Natural killer cell treated with Interleukin-12 subunit alpha and Interleukin-12 subunit beta and Interleukin-15 and Interleukin-18, amount 100 ng/mL, for 72 hours (primary cell): ENCODE measurements at regions not wholly inside any gene's neighbourhood (a gene's known extent, or its start where the extent isn't known, plus 50 kb on each side); places are given as distances from the start of the nearest gene placed in this dataset.

Experiments used
- ATAC-seq, 2 donors: fragments of 150-1000 bp; cut with Tn5 transposase in 1 of 2; sonication (Bioruptor Pico), chemical (Tn5 transposase) in 1 of 2; 2 replicates each; pipeline ENCODE4 v1.10.0; 2021
- DNase-seq: peaks from one replicate; pipeline ENCODE4 v3.0.0; 2022; ENCODE audit warnings: low spot score
- H3K27ac Mint-ChIP-seq, 2 donors: 1 replicate in 1 of 2; 2 replicates in 1 of 2; pipeline ENCODE4 v1.8.0; 2022; ENCODE audit warnings: mixed read lengths in 2 of 2, mild to moderate bottlenecking in 1 of 2, moderate library complexity in 1 of 2
- H3K27me3 Mint-ChIP-seq, 2 donors: 1 replicate in 1 of 2; 2 replicates in 1 of 2; pipeline ENCODE4 v1.8.0; 2022; ENCODE audit warnings: mixed read lengths in 2 of 2
- H3K36me3 Mint-ChIP-seq: one replicate; pipeline ENCODE4 v1.8.0; 2022; ENCODE audit warnings: mixed read lengths
- H3K4me1 Mint-ChIP-seq, 2 donors: 1 replicate in 1 of 2; 2 replicates in 1 of 2; pipeline ENCODE4 v1.8.0; 2022; ENCODE audit warnings: low read depth in 2 of 2, mixed read lengths in 2 of 2, mild to moderate bottlenecking in 1 of 2
- H3K4me3 Mint-ChIP-seq: one replicate; pipeline ENCODE4 v1.8.0; 2022; ENCODE audit warnings: mixed read lengths
- H3K9me3 Mint-ChIP-seq: 2 replicates; pipeline ENCODE4 v1.8.0; 2022; ENCODE audit warnings: mixed read lengths

GRCh38 chr13:76754414-76754813 lies 131.8 kb downstream of the KCTD12 start:
- Mint-ChIP-seq H3K36me3 (no peaks in the 10 kb centered on the region), H3K4me1 (peaks cover 0 to 2% of the 10 kb centered on the region in 2 donors), H3K4me3 (no peak overlapping the region), H3K9me3 (peaks cover 4% of the 10 kb centered on the region), H3K27me3 (peaks cover 7 to 9% of the 10 kb centered on the region in 2 donors), H3K27ac (no peak overlapping the region)
- ATAC-seq = no peak
- DNase-seq = no peak

GRCh38 chr13:76751278-76751677 lies 134.9 kb downstream of the KCTD12 start:
- Mint-ChIP-seq H3K4me3 (no peak overlapping the region), H3K4me1 (peaks cover 0 to 2% of the 10 kb centered on the region in 2 donors), H3K27me3 (peaks cover 11 to 14% of the 10 kb centered on the region in 2 donors), H3K27ac (no peak overlapping the region), H3K9me3 (peaks cover 4% of the 10 kb centered on the region), H3K36me3 (no peaks in the 10 kb centered on the region)
- ATAC-seq (no peak), DNase-seq (no peak)

- no peaks in the 10 kb centered on the region for H3K36me3 Mint-ChIP-seq
- H3K27me3 Mint-ChIP-seq = peaks cover 11 to 18% of the 10 kb centered on the region in 2 donors
- no peak for ATAC-seq
- no peak overlapping the region for H3K4me3 Mint-ChIP-seq
- H3K9me3 Mint-ChIP-seq = peaks cover 4% of the 10 kb centered on the region
- no peak for DNase-seq
- no peak overlapping the region for H3K27ac Mint-ChIP-seq
- peaks cover 7% of the 10 kb centered on the region in 2 donors for H3K4me1 Mint-ChIP-seq
Observed at GRCh38 chr13:76750126-76750525, 136.1 kb downstream of the KCTD12 start.

- Mint-ChIP-seq H3K36me3 (no peaks in the 10 kb centered on the region), H3K4me1 (peaks cover 5 to 8% of the 10 kb centered on the region in 2 donors), H3K4me3 (peak overlapping the region; percentile 12), H3K27me3 (peaks cover 11 to 29% of the 10 kb centered on the region in 2 donors), H3K9me3 (no peaks in the 10 kb centered on the region), H3K27ac (no peak overlapping the region)
- DNase-seq = no peak
- ATAC-seq = peak in 1 of 2 donors; percentile 72
Observed at GRCh38 chr13:76745261-76746200, 140.7 kb downstream of the KCTD12 start.

- Mint-ChIP-seq H3K4me3 (no peak overlapping the region), H3K27me3 (peaks cover 5 to 33% of the 10 kb centered on the region in 2 donors), H3K4me1 (peaks cover 5 to 8% of the 10 kb centered on the region in 2 donors), H3K36me3 (no peaks in the 10 kb centered on the region), H3K9me3 (no peaks in the 10 kb centered on the region), H3K27ac (no peak overlapping the region)
- DNase-seq (no peak), ATAC-seq (no peak)
Observed at GRCh38 chr13:76741624-76742023, 144.6 kb downstream of the KCTD12 start.

GRCh38 chr13:76741046-76741445 lies 145.2 kb downstream of the KCTD12 start:
- H3K9me3 Mint-ChIP-seq = no peaks in the 10 kb centered on the region
- peaks cover 5 to 8% of the 10 kb centered on the region in 2 donors for H3K4me1 Mint-ChIP-seq
- DNase-seq (no peak), ATAC-seq (no peak)
- H3K27ac Mint-ChIP-seq = no peak overlapping the region
- H3K4me3 Mint-ChIP-seq = no peak overlapping the region
- peaks cover 5 to 33% of the 10 kb centered on the region in 2 donors for H3K27me3 Mint-ChIP-seq
- no peaks in the 10 kb centered on the region for H3K36me3 Mint-ChIP-seq

GRCh38 chr13:76738616-76739015 lies 147.6 kb downstream of the KCTD12 start:
- no peak overlapping the region for H3K4me3 Mint-ChIP-seq
- H3K9me3 Mint-ChIP-seq = no peaks in the 10 kb centered on the region
- H3K4me1 Mint-ChIP-seq = no peaks in the 10 kb centered on the region
- DNase-seq = no peak
- H3K27ac Mint-ChIP-seq = no peak overlapping the region
- H3K36me3 Mint-ChIP-seq = no peaks in the 10 kb centered on the region
- no peak for ATAC-seq
- H3K27me3 Mint-ChIP-seq = peaks cover 0 to 18% of the 10 kb centered on the region in 2 donors

GRCh38 chr13:76737526-76737925 lies 148.7 kb downstream of the KCTD12 start:
- no peaks in the 10 kb centered on the region for H3K36me3 Mint-ChIP-seq
- H3K4me3 Mint-ChIP-seq = no peak overlapping the region
- H3K27ac Mint-ChIP-seq = no peak overlapping the region
- peaks cover 0 to 18% of the 10 kb centered on the region in 2 donors for H3K27me3 Mint-ChIP-seq
- H3K4me1 Mint-ChIP-seq = no peaks in the 10 kb centered on the region
- DNase-seq (no peak), ATAC-seq (no peak)
- H3K9me3 Mint-ChIP-seq = no peaks in the 10 kb centered on the region

GRCh38 chr13:76735641-76736040 lies 150.6 kb downstream of the KCTD12 start:
- Mint-ChIP-seq H3K36me3 (no peaks in the 10 kb centered on the region), H3K27me3 (peaks cover 3 to 11% of the 10 kb centered on the region in 2 donors), H3K27ac (no peak overlapping the region), H3K9me3 (no peaks in the 10 kb centered on the region), H3K4me1 (no peaks in the 10 kb centered on the region), H3K4me3 (no peak overlapping the region)
- DNase-seq = no peak
- ATAC-seq = no peak

GRCh38 chr13:76733671-76734070 lies 152.5 kb downstream of the KCTD12 start:
- Mint-ChIP-seq H3K27me3 (peaks cover 0 to 5% of the 10 kb centered on the region in 2 donors), H3K9me3 (no peaks in the 10 kb centered on the region), H3K4me1 (no peaks in the 10 kb centered on the region), H3K4me3 (no peak overlapping the region), H3K36me3 (no peaks in the 10 kb centered on the region), H3K27ac (no peak overlapping the region)
- ATAC-seq (no peak), DNase-seq (no peak)

- H3K27me3 Mint-ChIP-seq = peaks cover 0 to 5% of the 10 kb centered on the region in 2 donors
- no peaks in the 10 kb centered on the region for H3K9me3 Mint-ChIP-seq
- no peak overlapping the region for H3K4me3 Mint-ChIP-seq
- DNase-seq = no peak
- H3K27ac Mint-ChIP-seq = no peak overlapping the region
- no peak for ATAC-seq
- H3K36me3 Mint-ChIP-seq = no peaks in the 10 kb centered on the region
- no peaks in the 10 kb centered on the region for H3K4me1 Mint-ChIP-seq
Observed at GRCh38 chr13:76732367-76732766, 153.8 kb downstream of the KCTD12 start.

GRCh38 chr13:76730220-76730619 lies 156.0 kb downstream of the KCTD12 start:
- Mint-ChIP-seq H3K27ac (no peak overlapping the region), H3K4me3 (no peak overlapping the region), H3K27me3 (peaks cover 0 to 5% of the 10 kb centered on the region in 2 donors), H3K4me1 (no peaks in the 10 kb centered on the region), H3K36me3 (no peaks in the 10 kb centered on the region), H3K9me3 (no peaks in the 10 kb centered on the region)
- DNase-seq (no peak), ATAC-seq (no peak)

GRCh38 chr13:76729691-76730090 lies 156.5 kb downstream of the KCTD12 start:
- H3K27me3 Mint-ChIP-seq = peaks cover 0 to 5% of the 10 kb centered on the region in 2 donors
- no peak overlapping the region for H3K4me3 Mint-ChIP-seq
- H3K36me3 Mint-ChIP-seq = no peaks in the 10 kb centered on the region
- no peak for ATAC-seq
- H3K4me1 Mint-ChIP-seq = no peaks in the 10 kb centered on the region
- no peaks in the 10 kb centered on the region for H3K9me3 Mint-ChIP-seq
- H3K27ac Mint-ChIP-seq = no peak overlapping the region
- DNase-seq = no peak

- Mint-ChIP-seq H3K4me1 (no peaks in the 10 kb centered on the region), H3K27ac (no peak overlapping the region), H3K4me3 (no peak overlapping the region), H3K9me3 (no peaks in the 10 kb centered on the region), H3K36me3 (no peaks in the 10 kb centered on the region), H3K27me3 (peaks cover 0 to 2% of the 10 kb centered on the region in 2 donors)
- ATAC-seq (no peak), DNase-seq (no peak)
Observed at GRCh38 chr13:76725896-76726295, 160.3 kb downstream of the KCTD12 start.
